ENCODE measurements at regions not wholly inside any gene's neighbourhood (a gene's known extent, or its start where the extent isn't known, plus 50 kb on each side); places are given as distances from the start of the nearest gene placed in this dataset.

DNA sequence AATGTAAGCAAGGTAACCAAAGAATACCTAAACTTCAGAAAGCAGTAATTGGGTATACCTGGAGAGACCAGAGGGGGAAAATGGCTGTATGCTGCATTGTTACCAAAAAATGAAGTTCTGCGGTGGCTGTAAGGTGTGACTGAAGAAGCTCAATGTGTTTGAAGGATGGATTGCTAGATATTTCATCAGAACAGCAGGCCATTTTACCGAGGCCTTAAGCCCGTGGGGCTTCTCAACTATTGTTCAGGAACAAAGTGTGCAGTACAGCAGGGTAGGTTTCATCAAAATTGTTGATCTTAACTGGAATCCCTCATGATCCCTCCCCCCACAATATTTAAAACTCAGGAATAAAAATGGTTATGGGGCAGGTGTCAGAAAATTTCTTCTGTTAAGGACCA lies 204.0 kb upstream of the GHITM start:
- dilution Hi-C loops (cut with MboI; ENCODE audit: extremely low pct_ligation_motif_present, low sequenced_read_pairs) = no loop called here
- Histone ChIP-seq H2AFZ (ENCODE audit: low read depth, low read length) (no peak overlapping the region), H3K4me3 (replicated peaks in 1 of 3; ENCODE audit: insufficient read depth in 1 of 3, low read depth in 1 of 3, low read length in 3 of 3) (no peak overlapping the region), H3K27me3 (ENCODE audit: control insufficient read depth in 2 of 2, insufficient read depth in 2 of 2, low read length in 2 of 2) (no peaks in the 10 kb centered on the region), H3K9me1 (replicated peaks; ENCODE audit: control insufficient read depth, extremely low read depth, insufficient read depth, low read length) (no peaks in the 10 kb centered on the region), H3K4me1 (ENCODE audit: control insufficient read depth, extremely low read depth, insufficient read depth, low read length) (no peaks in the 10 kb centered on the region), H3K36me3 (ENCODE audit: control insufficient read depth in 2 of 2, extremely low read depth in 1 of 2, insufficient read depth in 2 of 2, low read length in 2 of 2) (no peaks in the 10 kb centered on the region), H4K20me1 (replicated peaks; ENCODE audit: control insufficient read depth, extremely low read depth, insufficient read depth, low read length) (no peaks in the 10 kb centered on the region), H3K9me3 (replicated peaks; ENCODE audit: control insufficient read depth, insufficient read depth, low read length) (no peaks in the 10 kb centered on the region), H3K27ac (ENCODE audit: insufficient read depth, low read depth, low read length) (no peak overlapping the region), H3K4me2 (ENCODE audit: insufficient read depth, low read length) (no peak overlapping the region), H3K79me2 (ENCODE audit: control insufficient read depth, insufficient read depth, low read length) (no peaks in the 10 kb centered on the region), H3K9ac (replicated peaks; ENCODE audit: extremely low read depth, insufficient read depth, low read length) (no peak overlapping the region)
- BruUV-seq (replicated peaks) = no TSS peak
- DNase-seq (ENCODE audit: low read depth, low spot score) (no peak), FAIRE-seq (no peak)
- TF ChIP-seq MYC (IDR thresholded peaks at IDR 0.05; ENCODE audit: low read depth, low read length) = no peak
- no peak for TF ChIP-seq GATA2 (IDR thresholded peaks at IDR 0.05; ENCODE audit: insufficient read depth, insufficient read length, low read depth, low read length)
- TF ChIP-seq, protein P1, sequence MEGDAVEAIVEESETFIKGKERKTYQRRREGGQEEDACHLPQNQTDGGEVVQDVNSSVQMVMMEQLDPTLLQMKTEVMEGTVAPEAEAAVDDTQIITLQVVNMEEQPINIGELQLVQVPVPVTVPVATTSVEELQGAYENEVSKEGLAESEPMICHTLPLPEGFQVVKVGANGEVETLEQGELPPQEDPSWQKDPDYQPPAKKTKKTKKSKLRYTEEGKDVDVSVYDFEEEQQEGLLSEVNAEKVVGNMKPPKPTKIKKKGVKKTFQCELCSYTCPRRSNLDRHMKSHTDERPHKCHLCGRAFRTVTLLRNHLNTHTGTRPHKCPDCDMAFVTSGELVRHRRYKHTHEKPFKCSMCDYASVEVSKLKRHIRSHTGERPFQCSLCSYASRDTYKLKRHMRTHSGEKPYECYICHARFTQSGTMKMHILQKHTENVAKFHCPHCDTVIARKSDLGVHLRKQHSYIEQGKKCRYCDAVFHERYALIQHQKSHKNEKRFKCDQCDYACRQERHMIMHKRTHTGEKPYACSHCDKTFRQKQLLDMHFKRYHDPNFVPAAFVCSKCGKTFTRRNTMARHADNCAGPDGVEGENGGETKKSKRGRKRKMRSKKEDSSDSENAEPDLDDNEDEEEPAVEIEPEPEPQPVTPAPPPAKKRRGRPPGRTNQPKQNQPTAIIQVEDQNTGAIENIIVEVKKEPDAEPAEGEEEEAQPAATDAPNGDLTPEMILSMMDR (IDR thresholded peaks at IDR 0.05; ENCODE audit: extremely low read depth in 1 of 2, insufficient read depth in 1 of 2, low read depth in 1 of 2, low read length in 2 of 2) = no peak
- TF ChIP-seq EZH2 (IDR thresholded peaks at IDR 0.05; ENCODE audit: borderline replicate concordance, low read depth, low read length, severe bottlenecking) = no peak
- TF ChIP-seq POLR2A (IDR thresholded peaks at IDR 0.05; ENCODE audit: low read depth, low read length) = no peak
- TF ChIP-seq POLR2AphosphoS5 (IDR thresholded peaks at IDR 0.05; ENCODE audit: insufficient read depth, low read depth, low read length) = no peak
- no peak for TF ChIP-seq MAX (IDR thresholded peaks at IDR 0.05; ENCODE audit: insufficient read depth, insufficient read length)
- TF ChIP-seq FOS (IDR thresholded peaks at IDR 0.05; ENCODE audit: borderline replicate concordance, insufficient read depth, low read length) = no peak
- TF ChIP-seq JUN (IDR thresholded peaks at IDR 0.05; ENCODE audit: borderline replicate concordance, insufficient read depth, insufficient read length, low read depth) = no peak
- intact Hi-C loops (cut with micrococcal nuclease) = no loop called here
- POLR2A ChIA-PET = no interaction called here
- CTCF ChIA-PET = no interaction called here

Data from endothelial cell of umbilical vein (primary cell).